ENCODE measurements at regions not wholly inside any gene's neighbourhood (a gene's known extent, or its start where the extent isn't known, plus 50 kb on each side); places are given as distances from the start of the nearest gene placed in this dataset.

GRCh38 chr11:69563946-69564775 is 76.8 kb upstream of the CCND1 start:
- ATAC-seq = no peak
- Mint-ChIP-seq H3K27me3 (no peaks in the 10 kb centered on the region), H3K9me3 (no peaks in the 10 kb centered on the region), H3K4me3 (no peak overlapping the region), H3K27ac (no peak overlapping the region), H3K36me3 (no peaks in the 10 kb centered on the region), H3K4me1 (no peaks in the 10 kb centered on the region)

DNA sequence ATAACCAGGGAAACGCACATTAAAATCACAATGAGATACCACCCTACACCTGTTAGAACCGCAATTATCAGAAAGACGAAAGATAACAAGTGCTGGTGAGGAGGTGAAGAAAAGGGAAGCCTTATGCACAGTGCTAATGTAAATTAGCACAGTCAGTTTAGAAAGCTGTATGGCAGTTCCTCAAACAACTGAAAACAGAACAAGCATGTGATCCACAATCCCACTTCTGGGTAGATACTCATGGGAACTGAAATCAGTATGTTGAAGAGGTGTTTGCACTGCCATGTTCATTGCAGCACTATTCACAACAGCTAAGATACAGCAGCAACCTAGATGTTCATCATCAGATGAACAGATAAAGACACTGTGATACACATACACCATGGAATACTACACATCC is 75.0 kb upstream of the CCND1 start:
- no peak for ATAC-seq
- Mint-ChIP-seq H3K4me3 (no peak overlapping the region), H3K36me3 (no peaks in the 10 kb centered on the region), H3K4me1 (no peaks in the 10 kb centered on the region), H3K27me3 (no peaks in the 10 kb centered on the region), H3K27ac (no peak overlapping the region), H3K9me3 (no peaks in the 10 kb centered on the region)

DNA sequence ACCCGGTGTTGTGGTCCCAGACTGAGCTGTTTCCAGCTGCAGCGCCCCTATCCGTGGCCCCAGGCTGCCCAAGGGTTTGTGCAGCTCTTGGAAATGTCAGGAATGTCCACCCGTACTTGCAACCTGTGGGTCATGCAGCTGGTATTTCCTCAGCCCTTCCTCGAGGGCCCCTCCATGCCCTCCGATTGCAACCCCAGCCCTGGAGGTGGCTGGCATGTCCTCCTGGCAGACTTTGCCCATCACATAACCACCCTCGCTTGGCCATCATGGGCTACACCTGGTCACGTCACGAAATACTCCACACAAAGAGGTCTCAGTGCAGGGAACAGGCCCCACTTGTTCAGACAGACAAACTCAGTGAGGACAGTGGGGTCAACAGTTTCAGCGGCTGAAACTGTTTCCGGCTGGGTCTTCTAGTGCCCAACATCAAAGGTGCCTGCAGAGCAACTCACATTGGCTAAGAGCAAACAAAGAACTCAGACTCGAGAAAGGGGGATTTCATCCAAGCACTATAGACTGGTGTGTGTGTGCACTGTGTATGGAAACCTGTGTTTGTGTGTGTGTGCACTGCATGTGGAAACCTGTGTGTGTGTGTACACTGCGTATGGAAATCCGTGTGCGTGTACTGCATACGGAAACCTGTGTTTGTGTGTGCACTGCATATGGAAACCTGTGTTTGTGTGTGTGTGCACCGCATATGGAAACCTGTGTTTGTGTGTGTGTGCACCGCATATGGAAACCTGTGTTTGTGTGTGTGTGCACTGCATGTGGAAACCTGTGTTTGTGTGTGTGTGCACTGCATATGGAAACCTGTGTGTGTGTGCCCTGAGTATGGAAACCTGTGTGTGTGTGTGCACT is 72.8 kb upstream of the CCND1 start:
- no peak for ATAC-seq
- H3K36me3 Mint-ChIP-seq = no peaks in the 10 kb centered on the region
- peaks cover 13% of the 10 kb centered on the region for H3K27me3 Mint-ChIP-seq

DNA sequence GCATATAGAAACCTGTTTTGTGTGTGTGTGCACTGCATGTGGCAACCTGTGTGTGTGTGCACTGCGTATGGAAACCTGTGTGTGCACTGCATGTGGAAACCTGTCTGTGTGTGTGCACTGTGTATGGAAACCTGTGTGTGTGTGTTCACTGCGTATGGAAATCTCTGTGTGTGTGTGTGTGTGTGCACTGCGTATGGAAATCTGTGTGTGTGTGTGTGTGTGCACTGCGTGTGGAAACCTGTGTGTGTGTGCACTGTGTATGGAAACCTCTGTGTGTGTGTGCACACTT is 72.2 kb upstream of the CCND1 start:
- Mint-ChIP-seq H3K36me3 (no peaks in the 10 kb centered on the region), H3K4me1 (no peaks in the 10 kb centered on the region), H3K9me3 (no peaks in the 10 kb centered on the region), H3K4me3 (no peak overlapping the region), H3K27me3 (peaks cover 16% of the 10 kb centered on the region), H3K27ac (no peak overlapping the region)
- ATAC-seq = no peak

More for the DNA sequence above, 72.8 kb upstream of the CCND1 start:
- no peak overlapping the region for H3K27ac Mint-ChIP-seq
- H3K4me1 Mint-ChIP-seq = no peaks in the 10 kb centered on the region
- H3K9me3 Mint-ChIP-seq = no peaks in the 10 kb centered on the region
- no peak overlapping the region for H3K4me3 Mint-ChIP-seq

DNA sequence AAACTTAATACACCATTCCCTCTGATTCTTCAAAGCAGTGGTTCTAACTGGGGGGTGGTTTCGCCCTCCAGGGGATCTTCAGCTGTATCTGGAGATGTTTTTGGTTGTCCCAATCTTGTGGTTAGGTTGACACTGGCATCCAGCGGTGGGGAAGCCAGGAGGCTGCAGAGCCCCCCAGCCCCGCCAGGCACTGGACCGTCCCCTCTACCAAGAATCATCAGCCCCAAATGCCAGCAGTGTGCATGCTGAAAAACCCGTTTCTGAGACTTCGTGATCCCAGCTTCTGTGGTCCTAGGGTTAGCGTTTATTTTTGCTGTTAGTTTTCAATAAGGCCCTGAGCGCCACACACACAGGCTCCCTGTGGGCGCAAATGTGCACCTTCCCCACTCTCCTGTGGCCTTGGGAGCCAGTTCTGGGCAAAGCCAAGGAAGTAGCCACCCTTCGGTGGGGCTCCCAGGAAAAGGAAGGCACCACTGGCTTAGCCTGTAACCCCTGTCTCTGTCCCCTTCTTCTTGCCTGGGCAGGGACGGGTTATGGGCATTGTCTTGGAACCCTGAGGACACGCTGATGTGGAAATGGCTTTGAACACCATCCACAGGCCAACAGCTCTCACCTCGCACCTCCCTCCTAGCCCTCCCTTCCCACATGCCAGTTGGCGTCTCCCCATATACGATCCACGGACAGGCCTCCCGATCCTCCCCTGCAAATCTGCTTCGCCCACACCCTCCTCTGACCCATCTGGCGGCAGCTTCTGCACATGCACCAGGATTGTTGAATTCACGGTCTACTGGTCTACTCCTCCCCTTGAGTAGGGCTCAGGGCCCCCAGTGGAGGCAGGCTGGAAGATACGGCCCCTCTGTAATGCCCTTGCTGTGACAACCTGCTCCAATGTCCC is 71.4 kb upstream of the CCND1 start:
- peaks cover 16% of the 10 kb centered on the region for H3K27me3 Mint-ChIP-seq
- no peaks in the 10 kb centered on the region for H3K9me3 Mint-ChIP-seq
- no peak for ATAC-seq
- H3K4me1 Mint-ChIP-seq = no peaks in the 10 kb centered on the region
- no peaks in the 10 kb centered on the region for H3K36me3 Mint-ChIP-seq
- no peak overlapping the region for H3K4me3 Mint-ChIP-seq
- no peak overlapping the region for H3K27ac Mint-ChIP-seq

GRCh38 chr11:69572233-69572860 is 68.6 kb upstream of the CCND1 start:
- Mint-ChIP-seq H3K27ac (no peak overlapping the region), H3K27me3 (peaks cover 33% of the 10 kb centered on the region), H3K4me3 (no peak overlapping the region), H3K9me3 (no peaks in the 10 kb centered on the region), H3K36me3 (no peaks in the 10 kb centered on the region), H3K4me1 (no peaks in the 10 kb centered on the region)
- ATAC-seq = no peak

DNA sequence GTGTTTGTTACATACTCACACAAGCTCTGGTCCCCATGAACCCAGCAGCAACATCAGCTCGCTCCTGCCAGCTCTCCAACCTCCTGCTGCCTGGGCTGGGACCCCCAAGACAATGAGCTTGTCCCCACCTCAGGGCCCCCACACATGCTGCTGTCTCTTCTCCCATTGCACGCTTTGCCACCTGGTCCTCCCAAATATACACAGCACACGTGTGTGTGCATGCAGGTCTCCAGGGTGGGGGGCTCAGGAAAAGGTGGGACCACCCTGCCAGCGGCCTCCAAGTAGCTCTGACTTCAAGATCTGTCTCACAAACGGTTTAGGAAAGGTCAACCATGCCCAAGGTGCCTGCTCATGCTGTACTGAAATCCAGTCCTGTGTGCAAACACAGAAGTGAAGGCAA is 68.1 kb upstream of the CCND1 start:
- Mint-ChIP-seq H3K4me3 (no peak overlapping the region), H3K27ac (no peak overlapping the region), H3K9me3 (no peaks in the 10 kb centered on the region), H3K4me1 (no peaks in the 10 kb centered on the region), H3K27me3 (peaks cover 38% of the 10 kb centered on the region), H3K36me3 (no peaks in the 10 kb centered on the region)
- no peak for ATAC-seq

GRCh38 chr11:69573761-69574607 is 67.0 kb upstream of the CCND1 start:
- no peaks in the 10 kb centered on the region for H3K4me1 Mint-ChIP-seq
- no peaks in the 10 kb centered on the region for H3K9me3 Mint-ChIP-seq
- peaks cover 39% of the 10 kb centered on the region for H3K27me3 Mint-ChIP-seq
- H3K36me3 Mint-ChIP-seq = no peaks in the 10 kb centered on the region
- no peak overlapping the region for H3K27ac Mint-ChIP-seq
- no peak overlapping the region for H3K4me3 Mint-ChIP-seq
- ATAC-seq = no peak

DNA sequence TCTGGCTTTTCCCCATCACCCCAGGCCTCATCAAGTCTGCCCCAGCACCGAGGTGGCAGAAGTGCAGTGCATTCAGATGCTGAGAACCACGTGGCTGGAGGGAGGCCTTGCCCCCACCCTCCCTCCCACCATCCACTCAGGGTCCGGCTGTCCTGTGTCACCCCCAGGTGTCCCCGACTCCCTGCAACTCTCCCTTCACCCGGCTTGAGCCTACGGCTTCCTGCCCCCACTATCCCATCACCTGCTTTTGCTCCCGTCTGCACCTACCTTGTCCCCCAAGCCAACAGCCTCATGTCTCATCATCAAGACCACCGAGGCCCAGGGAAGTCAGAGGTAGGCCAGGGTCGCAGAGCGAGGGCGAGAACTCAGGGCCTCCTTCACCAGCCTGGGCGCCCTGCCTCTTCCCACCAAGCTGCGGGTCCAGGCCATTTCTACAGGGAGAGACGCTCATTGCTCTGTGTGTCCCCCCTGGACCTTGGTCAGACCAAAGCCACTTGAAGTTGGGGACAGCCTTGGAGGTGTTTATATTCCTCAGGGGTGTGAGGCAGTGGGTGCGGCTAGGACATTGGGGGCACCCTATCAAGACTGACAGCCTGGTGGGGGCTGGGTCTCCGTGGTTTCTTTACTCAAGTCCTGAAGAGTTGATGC is 66.2 kb upstream of the CCND1 start:
- Mint-ChIP-seq H3K4me1 (no peaks in the 10 kb centered on the region), H3K27ac (no peak overlapping the region), H3K4me3 (no peak overlapping the region), H3K36me3 (no peaks in the 10 kb centered on the region), H3K27me3 (peaks cover 39% of the 10 kb centered on the region), H3K9me3 (no peaks in the 10 kb centered on the region)
- ATAC-seq = no peak

DNA sequence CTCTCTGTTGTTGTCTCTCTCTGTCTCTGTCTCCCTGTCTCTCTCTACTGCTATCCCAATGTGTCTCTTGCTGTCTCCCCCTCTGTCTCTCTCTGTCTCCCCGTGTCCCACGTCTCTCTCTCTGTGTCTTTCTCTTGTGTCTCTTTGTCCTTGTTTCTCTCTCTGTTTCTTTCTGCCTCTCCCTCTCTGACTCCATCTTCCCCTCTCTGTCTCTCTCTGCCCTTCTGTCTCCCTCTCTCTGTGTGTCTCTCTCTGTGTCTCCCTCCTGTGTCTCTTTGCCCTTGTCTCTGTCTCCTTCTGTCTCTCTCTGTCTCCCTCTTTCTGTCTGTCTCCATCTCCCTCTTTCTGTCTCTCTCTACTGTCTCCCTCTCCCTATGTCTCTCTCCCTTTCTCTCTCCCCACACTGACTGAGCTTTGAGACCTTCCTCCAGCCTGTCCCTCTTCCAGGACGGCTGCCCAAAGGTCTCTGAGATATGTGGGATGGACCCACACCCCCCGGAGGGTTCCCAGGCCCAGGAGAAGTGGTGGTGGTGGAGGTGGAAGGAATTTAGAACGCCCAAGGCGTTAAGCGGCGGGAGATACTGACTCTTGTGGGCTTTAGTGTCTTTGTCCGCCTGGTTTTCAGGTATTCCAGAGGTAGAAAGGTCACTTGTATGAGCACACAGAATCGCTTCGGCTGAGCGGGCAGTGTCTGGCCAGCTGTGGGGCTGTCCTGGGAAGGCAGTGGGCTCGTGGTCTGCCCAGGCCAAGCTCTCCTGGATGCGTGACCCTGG is 65.5 kb upstream of the CCND1 start:
- no peaks in the 10 kb centered on the region for H3K4me1 Mint-ChIP-seq
- H3K36me3 Mint-ChIP-seq = no peaks in the 10 kb centered on the region
- peaks cover 39% of the 10 kb centered on the region for H3K27me3 Mint-ChIP-seq
- ATAC-seq = no peak
- no peak overlapping the region for H3K27ac Mint-ChIP-seq
- no peak overlapping the region for H3K4me3 Mint-ChIP-seq
- H3K9me3 Mint-ChIP-seq = no peaks in the 10 kb centered on the region

- H3K4me3 Mint-ChIP-seq = no peak overlapping the region
- H3K27me3 Mint-ChIP-seq = peaks cover 39% of the 10 kb centered on the region
- no peaks in the 10 kb centered on the region for H3K9me3 Mint-ChIP-seq
- no peaks in the 10 kb centered on the region for H3K4me1 Mint-ChIP-seq
- no peaks in the 10 kb centered on the region for H3K36me3 Mint-ChIP-seq
- H3K27ac Mint-ChIP-seq = no peak overlapping the region
- no peak for ATAC-seq
These were observed 64.7 kb upstream of the CCND1 start for GRCh38 chr11:69576069-69576782.

- H3K4me1 Mint-ChIP-seq = no peaks in the 10 kb centered on the region
- no peaks in the 10 kb centered on the region for H3K36me3 Mint-ChIP-seq
- no peak overlapping the region for H3K4me3 Mint-ChIP-seq
These were observed 62.8 kb upstream of the CCND1 start for GRCh38 chr11:69578167-69578566.

DNA sequence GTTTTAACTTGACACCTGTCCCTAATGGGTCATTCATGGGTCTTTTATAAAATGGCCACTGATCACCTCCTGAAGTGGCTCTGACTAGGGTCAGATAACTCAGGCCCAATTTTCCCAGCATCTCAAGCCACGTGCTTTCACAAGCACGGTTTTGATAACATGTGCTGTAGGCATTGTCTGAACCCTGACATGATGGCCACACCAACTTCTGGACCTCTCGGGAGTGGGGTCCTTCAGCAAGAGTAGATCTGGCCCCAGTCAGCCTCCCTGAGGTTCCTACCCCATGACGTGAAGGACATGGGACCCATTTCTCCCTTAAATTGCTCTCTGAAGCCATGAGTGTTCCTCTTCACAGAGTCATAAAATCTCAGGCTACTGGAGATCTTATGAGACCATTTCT is 60.4 kb upstream of the CCND1 start:
- no peak overlapping the region for H3K27ac Mint-ChIP-seq
- H3K9me3 Mint-ChIP-seq = peaks cover 6% of the 10 kb centered on the region

More at GRCh38 chr11:69578167-69578566, 62.8 kb upstream of the CCND1 start:
- H3K27ac Mint-ChIP-seq = no peak overlapping the region
- no peak for ATAC-seq
- peaks cover 26% of the 10 kb centered on the region for H3K27me3 Mint-ChIP-seq
- no peaks in the 10 kb centered on the region for H3K9me3 Mint-ChIP-seq

More for the DNA sequence above, 60.4 kb upstream of the CCND1 start:
- H3K36me3 Mint-ChIP-seq = no peaks in the 10 kb centered on the region
- no peak overlapping the region for H3K4me3 Mint-ChIP-seq
- H3K4me1 Mint-ChIP-seq = no peaks in the 10 kb centered on the region
- H3K27me3 Mint-ChIP-seq = peaks cover 13% of the 10 kb centered on the region
- no peak for ATAC-seq
